Gastrocnemius medialis (tissue), 4 donors: ENCODE measurements at regions not wholly inside any gene's neighbourhood (a gene's known extent, or its start where the extent isn't known, plus 50 kb on each side); places are given as distances from the start of the nearest gene placed in this dataset.

Experiments
- CTCF ChIP-seq, 5 experiments: fragments of 450-650 bp in 3 of 5; fragments of 200-600 bp in 2 of 5; sonication (generic) in 2 of 5; IDR thresholded peaks in 4 of 5; conservative IDR thresholded peaks in 1 of 5; 1 replicate in 4 of 5; 2 replicates in 1 of 5; pipeline ENCODE4 v1.5.1; 2016 to 2019; ENCODE audit warnings: antibody characterized with exemption in 5 of 5, mild to moderate bottlenecking in 3 of 5, moderate library complexity in 3 of 5
- POLR2A ChIP-seq, 2 donors: fragments of 450-650 bp; IDR thresholded peaks; one replicate each; pipeline ENCODE4 v1.6.1; 2017; ENCODE audit warnings: antibody characterized with exemption in 2 of 2, mild to moderate bottlenecking in 2 of 2, moderate library complexity in 2 of 2

GRCh38 chr1:214178102-214178501 lies 102.9 kb upstream of the SMYD2 start:
- no peak for TF ChIP-seq POLR2A (IDR thresholded peaks at IDR 0.05)
- TF ChIP-seq CTCF (IDR thresholded peaks at IDR 0.05 in 4 of 5, conservative IDR thresholded peaks at IDR 0.05 in 1 of 5): no peak
